OCI-LY3 (cell line): ENCODE measurements at regions not wholly inside any gene's neighbourhood (a gene's known extent, or its start where the extent isn't known, plus 50 kb on each side); places are given as distances from the start of the nearest gene placed in this dataset.

ENCODE experiments used
- EZH2phosphoT487 ChIP-seq: fragments of 200-600 bp; shearing (Covaris generic); IDR thresholded peaks from 2 replicates; pipeline ENCODE4 v1.6.1; 2018; ENCODE audit warnings: antibody characterized with exemption, mixed run types, low read depth
- TF ChIP-seq, protein P1 (sequence below): fragments of 200-600, 300-600 bp; sonication (generic); IDR thresholded peaks from 2 replicates; pipeline ENCODE4 v1.5.1; 2014; ENCODE audit warnings: antibody characterized with exemption, low read length, low read depth

DNA sequence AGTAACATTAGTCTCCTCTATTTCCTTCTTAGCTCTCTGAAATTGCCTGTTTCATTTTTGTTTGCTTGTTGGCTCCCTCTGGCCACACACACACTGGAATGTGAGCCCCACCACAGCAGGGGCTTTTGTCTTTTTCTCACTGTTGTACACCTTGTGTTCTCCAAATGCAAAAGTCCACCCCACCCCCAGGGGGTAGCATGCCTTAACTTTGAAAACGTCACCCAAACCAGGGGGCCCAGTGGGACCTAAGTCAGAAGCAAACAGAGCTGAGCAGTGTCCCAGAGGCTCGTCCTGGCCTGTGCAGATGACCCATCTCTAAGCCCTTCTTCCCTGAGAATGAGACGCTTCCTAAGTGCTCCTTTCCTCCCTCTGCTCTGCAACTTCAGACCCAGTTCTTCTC lies 614.1 kb downstream of the UQCRFS1 start:
- TF ChIP-seq, protein P1, sequence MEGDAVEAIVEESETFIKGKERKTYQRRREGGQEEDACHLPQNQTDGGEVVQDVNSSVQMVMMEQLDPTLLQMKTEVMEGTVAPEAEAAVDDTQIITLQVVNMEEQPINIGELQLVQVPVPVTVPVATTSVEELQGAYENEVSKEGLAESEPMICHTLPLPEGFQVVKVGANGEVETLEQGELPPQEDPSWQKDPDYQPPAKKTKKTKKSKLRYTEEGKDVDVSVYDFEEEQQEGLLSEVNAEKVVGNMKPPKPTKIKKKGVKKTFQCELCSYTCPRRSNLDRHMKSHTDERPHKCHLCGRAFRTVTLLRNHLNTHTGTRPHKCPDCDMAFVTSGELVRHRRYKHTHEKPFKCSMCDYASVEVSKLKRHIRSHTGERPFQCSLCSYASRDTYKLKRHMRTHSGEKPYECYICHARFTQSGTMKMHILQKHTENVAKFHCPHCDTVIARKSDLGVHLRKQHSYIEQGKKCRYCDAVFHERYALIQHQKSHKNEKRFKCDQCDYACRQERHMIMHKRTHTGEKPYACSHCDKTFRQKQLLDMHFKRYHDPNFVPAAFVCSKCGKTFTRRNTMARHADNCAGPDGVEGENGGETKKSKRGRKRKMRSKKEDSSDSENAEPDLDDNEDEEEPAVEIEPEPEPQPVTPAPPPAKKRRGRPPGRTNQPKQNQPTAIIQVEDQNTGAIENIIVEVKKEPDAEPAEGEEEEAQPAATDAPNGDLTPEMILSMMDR: peak; percentile 8; the same call in 1 of the 2 replicates
- no peak for TF ChIP-seq EZH2phosphoT487
